ENCODE measurements at regions not wholly inside any gene's neighbourhood (a gene's known extent, or its start where the extent isn't known, plus 50 kb on each side); places are given as distances from the start of the nearest gene placed in this dataset.

DNA sequence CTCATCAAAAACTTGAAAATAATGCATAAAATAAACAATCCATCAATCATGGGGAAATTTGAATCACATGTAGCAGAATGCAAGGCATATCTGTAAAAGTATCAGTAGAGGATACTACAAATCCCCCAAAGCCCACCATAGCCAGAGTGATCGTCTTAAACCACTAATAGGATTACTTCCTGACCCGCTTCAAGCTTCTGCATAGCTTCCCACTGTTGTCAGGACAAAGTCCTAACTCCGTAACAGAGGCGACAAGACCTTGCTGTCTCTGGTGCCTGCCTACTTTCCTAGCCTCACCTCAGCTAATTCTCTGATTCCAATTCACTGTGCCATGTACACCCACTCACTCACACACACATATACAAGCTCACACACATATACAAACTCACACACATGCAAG is 161.2 kb upstream of the NFIA start:
- TF ChIP-seq POLR2A (IDR thresholded peaks at IDR 0.05; ENCODE audit: low read depth, low read length) (no peak), POLR2AphosphoS5 (IDR thresholded peaks at IDR 0.05; ENCODE audit: low read depth, low read length) (no peak), TAF1 (IDR thresholded peaks at IDR 0.05; ENCODE audit: borderline replicate concordance, low read depth, low read length) (no peak)

Data from GM12892 (cell line).